NB4 (cell line): ENCODE measurements at regions not wholly inside any gene's neighbourhood (a gene's known extent, or its start where the extent isn't known, plus 50 kb on each side); places are given as distances from the start of the nearest gene placed in this dataset.

Experiments used
- DNase-seq: peaks from one replicate; pipeline ENCODE4 v3.0.0; 2010; ENCODE audit warnings: low read depth
- H3K4me3 ChIP-seq: one replicate; pipeline ENCODE4 v1.5.1; 2011; ENCODE audit warnings: mild to moderate bottlenecking, low read depth, low read length, moderate library complexity
- MYC ChIP-seq: IDR thresholded peaks from 2 replicates; pipeline ENCODE4 v1.6.1; 2011; ENCODE audit warnings: low read depth, low read length
- POLR2A ChIP-seq: IDR thresholded peaks from 2 replicates; pipeline ENCODE4 v1.6.1; 2011; ENCODE audit warnings: mild to moderate bottlenecking; ENCODE audit not compliant: insufficient read length; ENCODE audit errors: extremely low read depth
- TF ChIP-seq, protein P1 (sequence below): IDR thresholded peaks from 2 replicates; pipeline ENCODE4 v1.6.1; 2011; ENCODE audit warnings: low read depth, low read length
- TF ChIP-seq, protein P2 (sequence below): IDR thresholded peaks from one replicate; pipeline ENCODE4 v1.5.1; 2012; ENCODE audit warnings: low read depth, low read length

DNA sequence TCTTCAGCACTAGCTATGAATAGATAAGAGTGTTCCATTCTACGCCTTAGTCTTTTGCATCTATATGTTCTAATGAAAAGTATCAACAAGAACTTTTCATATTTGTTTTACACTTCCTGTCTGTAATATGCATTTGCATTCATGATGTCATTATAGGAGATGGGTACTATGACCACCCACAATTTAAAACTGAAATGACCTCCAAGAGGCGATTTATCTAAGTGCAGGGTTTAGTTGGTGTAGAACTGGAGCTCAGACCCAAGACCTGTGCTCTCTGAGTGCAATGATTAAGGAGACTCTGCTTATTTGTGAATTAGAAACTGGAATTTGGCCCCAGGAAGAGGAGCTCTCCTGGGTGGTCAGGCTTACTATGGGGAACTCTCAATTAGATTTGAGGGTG lies 289.1 kb downstream of the ETS1 start:
- TF ChIP-seq POLR2A = no peak
- TF ChIP-seq, protein P1, sequence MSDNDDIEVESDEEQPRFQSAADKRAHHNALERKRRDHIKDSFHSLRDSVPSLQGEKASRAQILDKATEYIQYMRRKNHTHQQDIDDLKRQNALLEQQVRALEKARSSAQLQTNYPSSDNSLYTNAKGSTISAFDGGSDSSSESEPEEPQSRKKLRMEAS = no peak
- TF ChIP-seq, protein P2, sequence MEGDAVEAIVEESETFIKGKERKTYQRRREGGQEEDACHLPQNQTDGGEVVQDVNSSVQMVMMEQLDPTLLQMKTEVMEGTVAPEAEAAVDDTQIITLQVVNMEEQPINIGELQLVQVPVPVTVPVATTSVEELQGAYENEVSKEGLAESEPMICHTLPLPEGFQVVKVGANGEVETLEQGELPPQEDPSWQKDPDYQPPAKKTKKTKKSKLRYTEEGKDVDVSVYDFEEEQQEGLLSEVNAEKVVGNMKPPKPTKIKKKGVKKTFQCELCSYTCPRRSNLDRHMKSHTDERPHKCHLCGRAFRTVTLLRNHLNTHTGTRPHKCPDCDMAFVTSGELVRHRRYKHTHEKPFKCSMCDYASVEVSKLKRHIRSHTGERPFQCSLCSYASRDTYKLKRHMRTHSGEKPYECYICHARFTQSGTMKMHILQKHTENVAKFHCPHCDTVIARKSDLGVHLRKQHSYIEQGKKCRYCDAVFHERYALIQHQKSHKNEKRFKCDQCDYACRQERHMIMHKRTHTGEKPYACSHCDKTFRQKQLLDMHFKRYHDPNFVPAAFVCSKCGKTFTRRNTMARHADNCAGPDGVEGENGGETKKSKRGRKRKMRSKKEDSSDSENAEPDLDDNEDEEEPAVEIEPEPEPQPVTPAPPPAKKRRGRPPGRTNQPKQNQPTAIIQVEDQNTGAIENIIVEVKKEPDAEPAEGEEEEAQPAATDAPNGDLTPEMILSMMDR = no peak
- no peak for TF ChIP-seq MYC
- DNase-seq = no peak

DNA sequence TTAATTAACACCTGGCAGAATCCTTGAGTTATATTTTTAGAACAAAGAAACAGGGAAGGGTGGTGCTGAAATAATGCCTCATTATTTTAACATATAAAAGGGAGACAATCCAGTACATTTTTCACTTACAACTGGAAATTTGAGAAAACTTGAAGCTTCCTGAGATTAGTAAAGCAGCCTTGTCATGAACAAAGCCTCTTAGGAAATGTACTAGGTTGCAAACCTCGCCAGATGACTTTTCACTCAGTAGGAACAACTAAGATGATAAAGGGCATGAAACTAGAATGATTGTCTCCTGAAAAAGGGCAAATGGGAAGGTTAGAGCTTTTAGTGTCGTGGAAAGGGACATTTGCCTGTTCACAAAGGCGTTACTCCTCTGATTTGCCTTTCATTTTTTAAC lies 289.6 kb downstream of the ETS1 start:
- no peak for TF ChIP-seq MYC
- TF ChIP-seq, protein P1 = no peak
- TF ChIP-seq, protein P2 = no peak
- no peak for TF ChIP-seq POLR2A
- no peak for DNase-seq
- H3K4me3 ChIP-seq = no peak overlapping the region

More for the DNA sequence above, 289.1 kb downstream of the ETS1 start:
- H3K4me3 ChIP-seq = no peak overlapping the region

DNA sequence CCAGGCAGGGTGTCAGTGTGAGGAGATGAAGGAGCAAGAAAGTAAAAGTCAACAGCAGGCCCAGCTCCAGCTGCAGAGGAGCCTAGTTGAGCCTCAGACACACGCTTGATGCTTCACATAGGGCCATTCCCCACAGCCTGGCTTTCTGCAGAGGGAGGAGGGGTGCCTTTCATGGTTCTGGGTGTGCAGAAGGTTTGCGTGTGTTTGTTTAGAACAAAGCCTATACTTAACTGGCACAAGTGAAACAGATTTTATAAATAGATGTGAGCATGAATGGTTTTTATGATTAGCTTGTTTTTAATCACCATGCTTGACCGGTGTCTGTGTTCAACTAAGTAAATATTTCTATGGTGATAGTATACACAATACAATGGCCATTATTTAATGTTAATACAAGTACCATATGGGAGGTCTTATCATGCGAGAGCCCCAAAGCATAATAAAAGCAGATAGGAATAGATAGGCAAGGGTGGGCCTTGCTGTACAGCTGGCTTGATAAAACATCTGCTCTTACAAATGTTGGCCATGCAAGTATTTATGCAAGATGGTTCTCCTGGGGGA lies 290.2 kb downstream of the ETS1 start:
- no peak overlapping the region for H3K4me3 ChIP-seq
- TF ChIP-seq, protein P1 = no peak
- no peak for TF ChIP-seq POLR2A
- TF ChIP-seq MYC = no peak
- TF ChIP-seq, protein P2 = no peak
- DNase-seq = no peak

DNA sequence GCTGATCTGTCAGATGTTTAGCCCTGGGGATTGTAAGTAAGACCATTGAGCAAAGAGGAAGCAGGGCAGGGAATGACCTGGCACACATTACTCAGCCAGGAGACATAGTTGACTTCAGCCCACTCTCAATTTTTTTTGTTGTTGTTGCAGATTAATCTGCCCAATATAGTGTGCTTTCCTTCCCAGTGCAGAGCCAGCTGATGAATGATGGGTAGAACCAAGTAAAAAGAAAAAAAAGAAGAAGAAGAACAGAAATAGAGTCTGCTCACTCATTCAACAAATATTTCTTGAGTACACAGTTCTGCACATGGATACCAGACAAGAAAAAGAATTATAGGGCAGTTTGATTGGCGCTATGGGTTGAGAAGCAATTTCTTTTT lies 292.7 kb downstream of the ETS1 start:
- DNase-seq = no peak
- H3K4me3 ChIP-seq = no peak overlapping the region
- TF ChIP-seq MYC = no peak
- TF ChIP-seq, protein P1 = no peak
- TF ChIP-seq, protein P2 = no peak
- no peak for TF ChIP-seq POLR2A

DNA sequence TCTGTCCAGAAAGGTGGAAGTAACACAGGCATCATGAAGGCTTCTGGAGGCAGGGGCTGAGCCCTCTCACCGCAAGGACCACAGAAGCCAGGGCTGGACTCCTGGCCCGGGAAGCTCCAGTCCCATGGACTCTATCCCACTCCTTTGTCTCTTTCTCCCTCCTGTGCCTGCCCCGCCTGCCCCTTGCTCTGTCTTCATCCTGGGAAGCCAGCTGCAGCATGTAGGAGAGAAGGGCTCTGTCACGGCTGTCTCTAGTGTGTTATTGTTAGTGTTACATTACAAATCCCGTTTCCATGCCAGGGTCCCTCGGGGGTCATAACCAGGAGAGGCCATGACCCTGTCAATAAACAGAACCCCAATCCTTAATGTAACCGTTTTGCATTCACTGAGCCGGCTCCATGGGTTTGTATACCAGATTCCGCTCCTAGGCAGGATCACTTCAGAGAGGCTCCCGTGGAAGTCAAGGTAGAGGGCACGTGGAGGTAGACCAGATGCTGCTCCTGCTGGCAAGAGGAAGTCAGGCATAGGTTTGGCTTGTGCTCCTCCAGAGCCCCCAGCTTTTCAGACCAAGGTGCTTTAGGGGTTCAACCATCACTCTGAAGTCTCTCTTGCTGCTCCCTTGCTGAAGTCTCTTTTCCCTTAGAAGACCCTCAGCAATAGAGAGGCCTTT lies 293.2 kb downstream of the ETS1 start:
- no peak overlapping the region for H3K4me3 ChIP-seq
- no peak for DNase-seq
- TF ChIP-seq, protein P2 = no peak
- TF ChIP-seq, protein P1 = no peak
- TF ChIP-seq MYC = no peak
- no peak for TF ChIP-seq POLR2A
